HEK293T (cell line): ENCODE measurements at regions not wholly inside any gene's neighbourhood (a gene's known extent, or its start where the extent isn't known, plus 50 kb on each side); places are given as distances from the start of the nearest gene placed in this dataset.
A peak's percentile ranks its signal among the peaks of the same experiment; 100 is the strongest.

Experiments
- CTCF ChIA-PET: fragments of 350-600 bp; formaldehyde crosslinking; extraction: SDS; loops from one replicate; lab custom pipeline; 2021; ENCODE audit warnings: antibody characterized with exemption, inconsistent platforms; lab: Yijun Ruan, JAX
- POLR2A ChIA-PET: fragments of 350-600 bp; formaldehyde crosslinking; extraction: SDS; loops from one replicate; lab custom pipeline; 2020; ENCODE audit warnings: antibody characterized with exemption, inconsistent platforms; lab: Yijun Ruan, JAX
- DNase-seq: peaks from one replicate; pipeline ENCODE4 v3.0.0; 2012; ENCODE audit warnings: mixed read lengths; ENCODE audit errors: extremely low spot score
- ARNT ChIP-seq: fragments of 450-650 bp; IDR thresholded peaks from 2 replicates; pipeline ENCODE4 v1.6.1; 2017; ENCODE audit warnings: mild to moderate bottlenecking
- BHLHE40 ChIP-seq: fragments of 450-650 bp; IDR thresholded peaks from 2 replicates; pipeline ENCODE4 v1.6.1; 2016; ENCODE audit warnings: mild to moderate bottlenecking, moderate library complexity, borderline replicate concordance
- CTBP1 ChIP-seq: fragments of 450-650 bp; IDR thresholded peaks from 2 replicates; pipeline ENCODE4 v1.6.1; 2016; ENCODE audit warnings: borderline replicate concordance
- ELF4 ChIP-seq: fragments of 450-650 bp; IDR thresholded peaks from 2 replicates; pipeline ENCODE4 v1.6.1; 2017; ENCODE audit warnings: antibody characterized with exemption
- FOXA1 ChIP-seq: fragments of 450-650 bp; IDR thresholded peaks from 2 replicates; pipeline ENCODE4 v1.6.1; 2016; ENCODE audit warnings: mild to moderate bottlenecking
- FOXK2 ChIP-seq: fragments of 450-650 bp; IDR thresholded peaks from 2 replicates; pipeline ENCODE4 v1.6.1; 2016; ENCODE audit warnings: mild to moderate bottlenecking
- FOXM1 ChIP-seq: fragments of 450-650 bp; IDR thresholded peaks from 2 replicates; pipeline ENCODE4 v1.6.1; 2017; ENCODE audit warnings: mild to moderate bottlenecking, borderline replicate concordance
- HDGF ChIP-seq: fragments of 450-650 bp; IDR thresholded peaks from 2 replicates; pipeline ENCODE4 v1.6.1; 2017; ENCODE audit warnings: antibody characterized with exemption, borderline replicate concordance
- L3MBTL2 ChIP-seq: fragments of 450-650 bp; conservative IDR thresholded peaks from 2 replicates; pipeline ENCODE4 v1.6.1; 2016; ENCODE audit warnings: mild to moderate bottlenecking
- LEF1 ChIP-seq: fragments of 450-650 bp; IDR thresholded peaks from 2 replicates; pipeline ENCODE4 v1.6.1; 2017; ENCODE audit warnings: mild to moderate bottlenecking, borderline replicate concordance
- NFRKB ChIP-seq: fragments of 450-650 bp; IDR thresholded peaks from 2 replicates; pipeline ENCODE4 v1.6.1; 2016; ENCODE audit warnings: mild to moderate bottlenecking, moderate library complexity
- SP1 ChIP-seq: fragments of 450-650 bp; IDR thresholded peaks from 2 replicates; pipeline ENCODE4 v1.6.1; 2017
- SUZ12 ChIP-seq: fragments of 450-650 bp; IDR thresholded peaks from 2 replicates; pipeline ENCODE4 v1.6.1; 2016; ENCODE audit warnings: mild to moderate bottlenecking
- TARDBP ChIP-seq: fragments of 450-650 bp; IDR thresholded peaks from 2 replicates; pipeline ENCODE4 v1.6.1; 2016
- ZNF384 ChIP-seq: fragments of 450-650 bp; IDR thresholded peaks from 2 replicates; pipeline ENCODE4 v1.6.1; 2016
- TF ChIP-seq, protein P1 (sequence below): fragments of 450-650 bp; IDR thresholded peaks from 2 replicates; pipeline ENCODE4 v1.6.1; 2016

DNA sequence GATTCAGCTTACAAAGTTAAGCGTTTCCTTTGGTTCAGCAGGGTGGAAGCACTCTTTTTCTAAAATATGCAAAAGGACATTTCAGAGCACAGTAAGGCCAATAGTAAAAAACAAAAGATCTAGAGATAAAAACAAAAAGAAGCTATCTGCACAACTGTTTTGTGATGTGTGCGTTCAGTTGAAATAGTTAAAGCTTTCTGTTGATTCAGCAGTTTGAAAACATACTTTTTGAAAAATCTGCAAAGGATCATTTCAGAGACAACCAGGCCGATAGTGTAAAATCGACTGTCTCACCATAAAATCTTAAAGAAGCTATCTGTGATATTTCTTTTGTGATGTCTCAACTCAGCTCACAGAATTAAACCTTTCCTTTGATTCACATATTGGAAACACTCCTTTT lies 300.0 kb upstream of the ALG10B start:
- TF ChIP-seq ZNF384: no peak
- TF ChIP-seq CTBP1: no peak
- TF ChIP-seq LEF1: no peak
- TF ChIP-seq NFRKB: no peak
- no peak for TF ChIP-seq HDGF
- TF ChIP-seq FOXM1: no peak
- TF ChIP-seq, protein P1, sequence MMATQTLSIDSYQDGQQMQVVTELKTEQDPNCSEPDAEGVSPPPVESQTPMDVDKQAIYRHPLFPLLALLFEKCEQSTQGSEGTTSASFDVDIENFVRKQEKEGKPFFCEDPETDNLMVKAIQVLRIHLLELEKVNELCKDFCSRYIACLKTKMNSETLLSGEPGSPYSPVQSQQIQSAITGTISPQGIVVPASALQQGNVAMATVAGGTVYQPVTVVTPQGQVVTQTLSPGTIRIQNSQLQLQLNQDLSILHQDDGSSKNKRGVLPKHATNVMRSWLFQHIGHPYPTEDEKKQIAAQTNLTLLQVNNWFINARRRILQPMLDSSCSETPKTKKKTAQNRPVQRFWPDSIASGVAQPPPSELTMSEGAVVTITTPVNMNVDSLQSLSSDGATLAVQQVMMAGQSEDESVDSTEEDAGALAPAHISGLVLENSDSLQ: no peak
- no peak for TF ChIP-seq ARNT
- ChIA-PET CTCF (no interaction called here), POLR2A (no interaction called here)
- no peak for DNase-seq

- no peak for TF ChIP-seq FOXA1
- no peak for TF ChIP-seq LEF1
- TF ChIP-seq SUZ12: no peak
- no peak for TF ChIP-seq ZNF384
- CTCF ChIA-PET: no interaction called here
- POLR2A ChIA-PET: no interaction called here
- no peak for DNase-seq
Measured at GRCh38 chr12:38025916-38026315, 290.7 kb upstream of the ALG10B start.

GRCh38 chr12:38053113-38053512 lies 263.5 kb upstream of the ALG10B start:
- no peak for TF ChIP-seq SUZ12
- POLR2A ChIA-PET: no interaction called here
- CTCF ChIA-PET: no interaction called here
- DNase-seq: no peak

- TF ChIP-seq L3MBTL2: no peak
- TF ChIP-seq NFRKB: no peak
- no peak for TF ChIP-seq TARDBP
- no peak for TF ChIP-seq SP1
- TF ChIP-seq ELF4: no peak
- no peak for TF ChIP-seq ARNT
- TF ChIP-seq FOXK2: no peak
- TF ChIP-seq, protein P1: no peak
- TF ChIP-seq FOXM1: no peak
- peak; percentile 50 for DNase-seq
- ChIA-PET CTCF (no interaction called here), POLR2A (no interaction called here)
Measured at GRCh38 chr12:38053655-38054464, 262.7 kb upstream of the ALG10B start.

DNA sequence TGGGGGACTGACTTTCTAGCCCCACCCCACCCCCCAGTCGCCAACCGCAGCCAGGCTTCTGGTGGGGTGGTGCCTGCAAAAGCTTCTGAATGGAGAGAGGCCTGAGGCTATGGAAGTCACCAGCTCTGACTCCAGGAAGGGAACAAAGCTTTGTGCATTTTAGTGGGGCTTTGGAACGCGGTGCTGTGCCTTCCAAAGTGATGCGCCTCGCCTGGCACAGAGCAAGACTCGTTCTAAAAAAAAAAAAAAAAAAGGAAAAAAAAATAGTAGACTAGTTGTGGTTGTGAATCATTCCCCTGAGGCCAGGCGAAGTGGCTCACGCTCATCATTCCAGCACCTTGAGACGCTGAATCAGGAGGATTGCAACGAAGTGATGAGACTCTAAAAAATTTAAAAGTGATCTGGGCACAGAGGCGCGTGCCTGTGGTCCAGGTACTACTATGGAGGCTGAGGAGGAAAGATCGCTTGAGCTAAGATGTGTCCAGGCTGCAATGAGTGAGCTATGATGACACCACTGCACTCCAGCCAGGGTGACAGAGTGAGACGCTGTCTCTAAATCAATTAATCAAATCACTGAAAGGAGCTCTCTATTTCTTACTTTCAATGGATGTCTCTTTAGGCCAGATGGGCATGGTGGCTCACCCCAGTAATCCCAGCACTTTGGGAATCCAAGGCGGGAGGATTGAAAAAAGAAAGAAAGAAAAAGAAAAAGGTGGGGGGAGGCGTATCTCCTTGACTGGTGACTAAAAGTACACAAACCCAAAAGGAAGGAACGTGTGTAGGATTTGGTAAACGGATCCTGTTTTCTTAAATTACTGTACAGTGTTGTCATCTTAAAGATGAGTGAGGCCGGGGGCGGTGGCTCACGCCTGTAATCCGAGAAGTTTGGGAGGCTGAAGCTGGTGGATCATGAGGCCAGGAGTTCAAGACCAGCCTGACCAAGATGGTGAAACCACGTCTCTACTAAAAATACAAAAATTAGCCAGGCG lies 259.6 kb upstream of the ALG10B start:
- TF ChIP-seq SP1: no peak
- TF ChIP-seq FOXM1: no peak
- no peak for TF ChIP-seq SUZ12
- no peak for TF ChIP-seq CTBP1
- no peak for TF ChIP-seq TARDBP
- TF ChIP-seq, protein P1: no peak
- TF ChIP-seq ELF4: no peak
- TF ChIP-seq BHLHE40: no peak
- TF ChIP-seq L3MBTL2: no peak
- TF ChIP-seq HDGF: no peak
- no peak for TF ChIP-seq ARNT
- no peak for TF ChIP-seq ZNF384
- no peak for TF ChIP-seq FOXA1
- TF ChIP-seq FOXK2: no peak
- ChIA-PET CTCF (no interaction called here), POLR2A (no interaction called here)
- DNase-seq: no peak

DNA sequence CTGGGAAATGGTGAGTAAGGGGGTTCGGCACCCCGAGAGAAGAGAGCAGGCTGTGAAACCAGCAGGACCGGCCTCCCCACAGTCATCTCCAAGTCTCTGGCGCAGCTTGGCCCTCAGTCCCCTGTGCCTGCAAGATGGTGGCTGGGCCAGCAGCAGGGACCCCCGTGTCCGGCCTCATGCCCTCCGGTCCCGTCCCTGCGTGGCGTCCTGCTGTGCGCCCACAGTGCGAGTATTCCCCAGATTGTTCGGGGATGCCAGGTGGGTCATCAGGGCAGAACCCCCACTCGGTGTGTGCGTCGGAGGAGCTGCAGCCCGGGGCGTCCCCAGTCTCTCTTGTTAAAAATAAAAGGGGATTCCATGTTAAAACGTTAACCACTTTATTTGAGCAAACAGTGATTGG lies 216.9 kb upstream of the ALG10B start:
- DNase-seq: no peak
- ChIA-PET CTCF (no interaction called here), POLR2A (no interaction called here)
- TF ChIP-seq FOXM1 (no peak), ARNT (no peak), FOXA1 (no peak), L3MBTL2 (no peak), BHLHE40 (no peak), ZNF384 (no peak), CTBP1 (no peak), NFRKB (no peak), ELF4 (no peak), SP1 (no peak), HDGF (no peak), SUZ12 (no peak), LEF1 (no peak), FOXK2 (no peak), TARDBP (no peak)
- TF ChIP-seq, protein P1: no peak
